ENCODE measurements at regions not wholly inside any gene's neighbourhood (a gene's known extent, or its start where the extent isn't known, plus 50 kb on each side); places are given as distances from the start of the nearest gene placed in this dataset.
"Not testable (repeated sequence)": the region's sequence is repeated elsewhere in the genome, so short reads cannot be mapped to it uniquely, and the experiment has no call there.

DNA sequence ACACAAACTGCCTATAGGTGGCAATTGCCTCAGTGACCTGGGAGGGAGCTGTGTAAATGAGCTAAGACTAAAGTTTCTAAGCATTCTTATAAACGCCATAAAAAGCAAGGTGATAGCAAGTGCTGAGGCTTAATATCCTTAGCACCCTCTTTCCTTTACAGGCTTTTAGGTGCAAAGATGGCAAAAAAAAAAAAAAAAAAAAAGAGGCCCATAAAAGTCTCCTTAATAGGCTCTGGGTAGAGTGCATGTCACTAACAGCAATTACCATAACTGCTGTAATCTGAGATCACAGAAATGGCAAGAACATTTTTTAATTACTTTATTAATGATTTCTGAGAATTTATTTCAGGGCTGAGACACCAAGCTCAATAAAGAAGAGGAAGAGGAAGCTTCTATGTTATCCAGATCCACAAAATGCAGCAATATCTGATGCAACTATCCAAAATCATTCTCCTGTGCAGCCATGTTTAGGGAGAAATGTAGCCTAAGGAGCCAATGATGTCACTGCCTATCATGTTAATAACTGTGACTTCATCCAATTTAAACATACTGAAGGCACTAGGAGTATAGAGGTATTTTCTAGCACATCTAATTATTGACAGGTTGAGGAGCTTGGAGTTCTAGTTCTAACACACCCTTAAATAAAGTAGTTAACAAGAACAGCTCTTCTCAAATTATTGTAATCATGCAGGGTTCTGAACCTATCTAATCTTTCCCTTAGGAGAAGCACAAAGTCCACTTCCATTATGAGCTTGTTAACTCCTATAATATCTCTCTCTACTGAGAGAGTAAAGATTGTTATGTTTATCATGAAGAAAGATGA, 804.3 kb upstream of the ACVR2A start:
- no peak for DNase-seq

DNA sequence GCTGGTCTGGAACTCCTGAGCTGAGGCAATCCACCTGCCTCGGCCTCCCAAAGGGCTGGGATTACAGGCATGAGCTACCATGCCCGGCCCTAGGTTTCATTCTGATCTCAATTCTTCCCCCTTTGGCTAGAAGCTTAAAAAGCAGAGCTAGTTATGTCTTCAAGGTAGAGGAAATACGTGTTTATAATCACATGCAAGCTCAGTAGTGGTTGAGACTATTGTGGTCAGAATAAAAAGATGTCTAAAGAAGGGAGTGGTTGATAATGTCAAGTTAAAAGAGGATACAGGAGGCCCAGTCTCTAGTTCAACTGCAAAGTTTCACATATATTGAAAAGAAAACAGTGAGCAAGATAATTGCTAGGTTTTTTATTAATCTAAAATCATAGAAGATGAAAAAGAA, 807.8 kb upstream of the ACVR2A start:
- DNase-seq, result no peak

- DNase-seq, result no peak
Observed at GRCh38 chr2:147033044-147033443, 811.8 kb upstream of the ACVR2A start.

DNA sequence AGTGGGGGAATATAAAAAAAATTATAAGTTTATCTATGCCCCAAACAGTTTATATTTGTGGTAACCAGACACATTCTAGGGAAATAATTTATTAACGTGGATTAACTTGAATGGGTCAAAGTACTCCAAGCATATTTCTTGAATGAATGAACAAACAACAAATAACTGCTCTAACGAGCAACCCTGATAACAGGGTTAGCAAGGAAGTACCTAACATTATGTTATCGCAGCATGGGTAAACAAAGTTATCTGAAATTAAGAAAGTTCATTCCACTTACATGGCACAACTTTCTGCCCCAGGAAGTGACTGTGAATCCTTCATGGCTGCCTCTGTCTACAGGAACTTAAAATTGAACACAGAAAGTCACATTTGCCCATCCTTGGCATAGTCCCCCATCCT, 812.9 kb upstream of the ACVR2A start:
- DNase-seq, result no peak

GRCh38 chr2:147030966-147031720, 813.7 kb upstream of the ACVR2A start:
- no peak for DNase-seq

DNA sequence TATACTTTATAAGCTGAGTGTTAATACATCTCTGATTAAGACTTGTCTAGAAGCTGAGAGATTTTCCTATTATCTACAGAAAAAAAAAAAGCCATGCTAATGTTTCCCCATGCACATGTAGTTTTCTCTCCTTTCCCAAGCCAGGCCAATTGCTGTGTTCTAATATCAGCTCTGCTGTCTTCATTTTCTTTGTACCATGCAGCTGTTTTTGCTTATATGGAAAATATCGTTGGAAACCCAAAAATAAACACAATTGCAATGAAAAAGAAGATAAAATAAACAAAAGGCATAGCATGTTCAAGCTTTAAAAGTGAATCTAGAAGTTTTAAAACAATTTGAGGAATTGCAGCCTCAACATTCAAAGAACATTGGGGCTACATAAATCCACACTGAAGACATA, 817.4 kb upstream of the ACVR2A start:
- DNase-seq, result no peak

GRCh38 chr2:147026664-147027295, 818.0 kb upstream of the ACVR2A start:
- DNase-seq, result no peak

DNA sequence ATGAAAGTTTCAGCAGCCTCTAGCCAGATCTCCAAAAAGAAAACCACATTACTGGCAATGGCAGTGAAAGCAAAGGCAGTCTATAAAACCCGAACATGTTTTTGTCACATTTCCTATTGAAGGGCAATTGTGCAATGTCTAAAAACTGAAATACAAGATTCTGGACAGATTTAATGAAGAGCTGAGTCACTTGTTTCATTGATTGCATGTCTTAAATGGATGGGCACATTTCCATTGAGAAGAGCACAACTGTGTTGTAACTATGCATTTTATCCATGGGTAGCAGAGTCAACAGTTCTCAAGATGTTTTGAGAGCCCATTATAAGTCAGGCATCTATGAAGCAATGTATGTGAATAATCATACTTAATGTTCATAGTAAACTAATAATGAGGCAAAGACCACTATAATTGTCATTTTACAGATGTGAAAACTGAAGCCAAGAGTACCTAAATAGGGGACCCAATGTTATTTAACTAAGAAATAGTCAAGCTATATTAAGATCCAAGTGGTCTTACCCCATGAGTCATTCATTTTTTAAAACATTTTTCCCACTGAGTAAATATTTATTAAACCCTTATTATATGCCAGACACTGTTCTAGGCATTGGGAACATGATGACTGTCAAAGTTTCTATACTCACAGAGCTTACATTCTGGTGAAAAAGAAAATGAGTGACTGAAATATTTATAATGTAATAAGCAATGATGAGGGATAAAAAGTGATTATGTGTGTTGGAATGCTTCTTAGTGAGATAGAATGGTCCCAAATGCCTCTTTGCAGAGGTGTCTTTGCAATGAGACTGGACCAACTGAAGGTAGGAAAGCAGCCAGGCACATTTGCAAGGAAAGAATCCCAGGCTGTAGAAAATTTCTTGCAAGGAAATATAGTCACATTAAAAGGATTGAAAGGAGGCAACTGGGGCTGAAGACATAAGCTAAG, 818.9 kb upstream of the ACVR2A start:
- no peak for DNase-seq

GRCh38 chr2:147019311-147019710, 825.5 kb upstream of the ACVR2A start:
- DNase-seq, result no peak

- DNase-seq, result no peak
Observed at GRCh38 chr2:147017951-147018645, 826.7 kb upstream of the ACVR2A start.

- no peak for DNase-seq
Observed at GRCh38 chr2:147016181-147016580, 828.6 kb upstream of the ACVR2A start.

DNA sequence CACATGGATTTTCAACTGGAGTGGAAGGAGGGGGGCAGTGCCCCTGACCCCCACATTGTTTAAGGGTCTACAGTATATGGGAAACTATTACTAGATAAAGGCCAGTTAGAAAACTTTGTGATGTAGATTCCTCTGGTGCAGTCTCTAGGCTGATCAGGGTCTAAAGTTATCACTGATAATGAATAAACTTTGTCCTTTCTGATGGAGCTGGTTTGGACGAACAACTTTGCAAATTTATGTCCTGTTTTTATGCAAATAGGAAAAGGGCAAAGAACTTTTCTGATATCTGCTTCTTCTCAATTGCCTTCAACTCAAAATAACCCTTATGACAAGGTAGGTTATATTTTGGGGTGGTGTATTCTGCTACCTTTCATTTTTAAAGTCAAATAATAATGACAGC, 829.2 kb upstream of the ACVR2A start:
- DNase-seq, result no peak

DNA sequence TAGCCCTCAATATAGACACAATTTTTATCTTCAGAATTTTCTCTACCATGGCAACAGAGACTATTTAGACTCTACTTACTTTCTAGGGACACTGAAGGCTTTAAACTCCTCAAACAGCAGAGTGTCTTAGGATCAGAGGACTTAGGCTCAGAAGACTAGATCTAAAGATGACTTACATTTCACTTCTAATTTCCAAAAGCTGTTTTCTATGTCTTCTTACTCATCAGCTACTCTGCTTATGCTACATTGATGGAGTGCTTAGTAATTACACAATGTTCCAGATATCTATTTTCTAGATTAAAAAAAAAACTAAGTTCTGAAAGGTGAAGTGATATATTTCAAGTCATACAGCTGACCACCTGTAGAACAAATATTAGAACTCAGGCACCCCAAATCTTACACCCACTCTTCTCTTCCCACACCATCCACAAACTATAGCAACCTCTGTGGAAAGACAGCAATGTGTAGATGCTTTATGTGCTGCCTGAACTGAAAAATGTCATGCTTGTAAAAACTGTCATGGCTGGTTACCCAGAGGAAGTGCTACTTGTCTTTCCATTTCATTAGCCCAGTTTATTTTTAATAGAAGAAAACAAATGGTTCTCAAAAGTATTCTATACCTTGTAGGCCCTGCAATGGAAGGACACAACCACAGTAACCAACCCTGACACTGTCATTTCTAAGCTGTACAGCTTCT, 831.0 kb upstream of the ACVR2A start:
- DNase-seq, result no peak

DNA sequence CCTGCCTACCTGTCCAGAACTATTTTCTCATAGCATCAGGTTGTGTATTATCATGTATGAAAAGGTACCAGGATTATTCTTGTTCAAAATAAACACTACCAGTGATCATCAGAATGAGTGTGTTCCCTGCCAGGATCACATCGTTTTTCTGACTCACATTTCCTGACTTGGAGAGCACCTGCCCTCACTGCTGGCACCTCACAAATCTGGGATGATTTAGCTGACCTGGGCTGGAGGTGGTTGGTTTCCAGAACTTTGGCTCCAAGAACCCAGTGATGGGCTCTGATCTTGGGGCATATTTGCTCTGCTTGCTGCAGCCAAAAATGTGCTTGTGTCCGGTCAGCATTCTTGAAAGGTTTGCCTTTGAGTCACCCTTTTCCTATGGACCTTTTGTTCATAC, 836.3 kb upstream of the ACVR2A start:
- DNase-seq, result no peak

DNA sequence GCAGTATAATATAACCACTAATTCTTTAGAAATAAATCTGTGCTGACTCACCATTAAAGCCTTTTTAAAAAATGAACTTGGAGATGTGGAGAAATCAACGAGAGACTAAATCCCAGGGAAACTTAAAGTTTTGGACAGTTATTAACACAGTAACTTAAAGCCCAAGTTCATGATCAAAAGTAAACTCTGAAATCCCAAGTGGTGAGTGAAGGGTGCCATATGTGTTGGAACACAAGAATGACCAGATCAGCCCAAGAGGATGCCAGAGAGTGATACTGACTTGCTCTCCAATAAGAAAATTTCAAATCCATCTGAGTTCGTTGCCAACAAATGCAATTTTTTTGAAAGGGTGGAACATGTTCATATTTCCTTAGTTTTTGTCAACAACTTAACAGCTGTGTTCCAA, 838.1 kb upstream of the ACVR2A start:
- no peak for DNase-seq

- DNase-seq, result no peak
Observed at GRCh38 chr2:147003081-147003480, 841.7 kb upstream of the ACVR2A start.

- no peak for DNase-seq
Observed at GRCh38 chr2:147002256-147002655, 842.6 kb upstream of the ACVR2A start.

DNA sequence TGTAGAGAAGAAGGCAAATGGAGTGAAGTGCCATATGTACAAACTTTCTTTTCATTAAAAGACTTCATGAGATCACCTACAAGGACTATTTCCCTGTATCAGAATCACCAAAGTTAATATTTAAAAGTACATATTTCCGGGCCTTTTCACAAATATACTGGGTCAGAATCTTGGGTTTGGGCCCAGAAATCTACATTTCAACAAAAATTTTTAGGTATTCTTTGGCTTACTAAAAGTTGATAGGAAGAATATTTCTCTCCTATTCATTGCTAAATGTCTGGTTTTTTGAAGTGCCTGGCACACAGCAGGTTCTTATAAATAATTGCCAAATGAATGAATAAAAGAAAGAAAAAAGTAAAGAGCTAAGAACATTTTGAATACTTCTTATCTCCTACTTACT, 843.8 kb upstream of the ACVR2A start:
- no peak for DNase-seq

DNA sequence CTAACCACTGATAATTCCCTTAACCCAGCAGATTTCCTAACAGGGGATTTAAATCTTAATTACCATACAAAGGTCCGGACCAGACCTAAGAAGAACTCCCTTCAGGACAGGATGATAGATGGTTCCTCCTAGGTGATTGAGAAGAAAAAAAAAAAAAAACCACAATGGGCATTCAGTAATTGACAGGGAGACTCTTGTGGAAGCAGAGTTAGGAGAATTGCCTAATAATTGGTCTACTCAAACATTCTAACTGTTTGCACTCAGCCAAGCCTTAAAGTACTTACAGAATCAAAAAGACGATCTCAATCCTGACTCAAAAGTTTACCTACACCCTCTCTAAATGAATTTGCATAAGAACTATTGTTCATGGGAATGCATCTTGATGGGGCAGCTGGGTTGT, 844.7 kb upstream of the ACVR2A start:
- DNase-seq, result not testable (repeated sequence)

DNA sequence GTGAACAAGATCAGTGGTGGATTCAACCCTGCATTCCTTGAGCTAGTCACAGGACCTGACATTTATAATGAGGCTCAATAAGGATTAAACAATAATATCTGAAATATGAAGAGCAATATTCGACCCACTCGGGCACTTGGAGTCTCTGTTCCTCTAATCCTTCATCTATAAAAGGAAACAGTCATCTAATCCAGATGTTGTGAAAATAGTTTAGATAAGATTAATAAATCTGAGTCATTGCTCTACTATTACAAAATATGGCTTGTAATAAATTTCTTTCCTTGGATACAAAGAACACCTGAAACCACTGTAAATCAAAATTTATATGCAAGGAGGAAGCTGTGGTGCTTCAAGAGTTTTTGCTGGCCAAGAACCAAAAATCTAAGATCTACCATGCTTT, 846.9 kb upstream of the ACVR2A start:
- no peak for DNase-seq

DNA sequence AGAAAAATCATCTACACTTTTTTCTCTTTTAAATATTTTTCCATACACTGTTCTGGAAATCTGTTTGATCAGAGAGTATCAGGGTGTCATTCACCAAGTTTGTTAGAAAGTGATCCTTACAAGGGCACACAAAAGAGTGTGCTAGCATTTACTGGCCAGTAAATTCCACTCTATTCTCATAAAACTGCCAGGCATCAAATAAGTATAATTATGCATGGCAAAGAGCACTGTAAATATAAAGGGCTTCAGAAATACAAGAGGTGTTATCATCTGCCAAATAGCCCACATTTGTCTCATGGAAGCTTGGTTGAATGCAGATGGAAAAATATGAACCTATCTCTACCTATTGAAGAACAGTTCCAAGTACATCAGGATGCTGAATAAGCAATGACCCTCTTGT, 847.3 kb upstream of the ACVR2A start:
- DNase-seq, result no peak

DNA sequence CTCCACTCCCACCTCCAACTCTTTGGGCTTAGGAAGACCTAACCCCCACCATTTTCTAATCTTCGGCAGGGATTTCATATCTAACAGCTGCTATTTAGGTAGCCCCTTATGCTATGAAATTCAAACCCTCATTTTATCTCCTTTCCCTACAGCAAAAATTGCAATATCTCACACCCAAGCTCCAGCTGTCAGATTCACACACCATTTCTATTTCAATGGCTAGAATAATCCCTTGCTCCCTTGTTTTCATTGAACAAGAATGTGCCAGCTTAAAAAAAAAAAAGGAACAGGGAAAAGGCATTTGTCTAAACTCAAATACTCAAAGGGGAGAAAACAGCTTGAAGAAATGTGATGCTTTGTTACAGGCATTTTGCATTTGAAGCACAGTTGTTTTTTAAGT, 850.6 kb upstream of the ACVR2A start:
- no peak for DNase-seq
